Activated naive CD8-positive, alpha-beta T cell (primary cell): ENCODE measurements at regions not wholly inside any gene's neighbourhood (a gene's known extent, or its start where the extent isn't known, plus 50 kb on each side); places are given as distances from the start of the nearest gene placed in this dataset.
"Not testable (repeated sequence)": the region's sequence is repeated elsewhere in the genome, so short reads cannot be mapped to it uniquely, and the experiment has no call there.

ENCODE experiments used
- H3K27ac Mint-ChIP-seq: one replicate; pipeline ENCODE4 v1.8.0; 2021; ENCODE audit warnings: mixed read lengths
- H3K27me3 Mint-ChIP-seq: one replicate; pipeline ENCODE4 v1.8.0; 2021; ENCODE audit warnings: mixed read lengths
- H3K36me3 Mint-ChIP-seq: one replicate; pipeline ENCODE4 v1.8.0; 2021; ENCODE audit warnings: mixed read lengths
- H3K4me1 Mint-ChIP-seq: one replicate; pipeline ENCODE4 v1.8.0; 2021; ENCODE audit warnings: low read depth, mixed read lengths
- H3K4me3 Mint-ChIP-seq: one replicate; pipeline ENCODE4 v1.8.0; 2021; ENCODE audit warnings: mild to moderate bottlenecking, mixed read lengths
- H3K9me3 Mint-ChIP-seq: one replicate; pipeline ENCODE4 v1.8.0; 2021; ENCODE audit warnings: low read depth, mixed read lengths

GRCh38 chr7:54179321-54180029 is 362.7 kb upstream of the VSTM2A start:
- no peaks in the 10 kb centered on the region for H3K36me3 Mint-ChIP-seq
- H3K27me3 Mint-ChIP-seq = no peaks in the 10 kb centered on the region
- H3K9me3 Mint-ChIP-seq = peaks cover 22% of the 10 kb centered on the region

GRCh38 chr7:54180796-54181195 is 361.4 kb upstream of the VSTM2A start:
- no peaks in the 10 kb centered on the region for H3K27me3 Mint-ChIP-seq
- no peak overlapping the region for H3K4me3 Mint-ChIP-seq
- no peaks in the 10 kb centered on the region for H3K4me1 Mint-ChIP-seq
- peaks cover 22% of the 10 kb centered on the region for H3K9me3 Mint-ChIP-seq
- no peak overlapping the region for H3K27ac Mint-ChIP-seq
- no peaks in the 10 kb centered on the region for H3K36me3 Mint-ChIP-seq

More at GRCh38 chr7:54179321-54180029, 362.7 kb upstream of the VSTM2A start:
- H3K4me3 Mint-ChIP-seq = no peak overlapping the region
- no peak overlapping the region for H3K27ac Mint-ChIP-seq
- no peaks in the 10 kb centered on the region for H3K4me1 Mint-ChIP-seq

- Mint-ChIP-seq H3K9me3 (peaks cover 22% of the 10 kb centered on the region), H3K27me3 (no peaks in the 10 kb centered on the region), H3K36me3 (no peaks in the 10 kb centered on the region), H3K27ac (no peak overlapping the region), H3K4me3 (no peak overlapping the region), H3K4me1 (no peaks in the 10 kb centered on the region)
Observed at GRCh38 chr7:54183055-54183454, 359.1 kb upstream of the VSTM2A start.

GRCh38 chr7:54186336-54186735 is 355.8 kb upstream of the VSTM2A start:
- H3K27ac Mint-ChIP-seq = no peak overlapping the region
- H3K36me3 Mint-ChIP-seq = no peaks in the 10 kb centered on the region
- H3K4me3 Mint-ChIP-seq = no peak overlapping the region
- no peaks in the 10 kb centered on the region for H3K4me1 Mint-ChIP-seq
- no peaks in the 10 kb centered on the region for H3K27me3 Mint-ChIP-seq
- peaks cover 25% of the 10 kb centered on the region for H3K9me3 Mint-ChIP-seq

- H3K4me1 Mint-ChIP-seq = no peaks in the 10 kb centered on the region
- no peaks in the 10 kb centered on the region for H3K36me3 Mint-ChIP-seq
- no peak overlapping the region for H3K27ac Mint-ChIP-seq
Observed at GRCh38 chr7:54187886-54188685, 354.1 kb upstream of the VSTM2A start.

GRCh38 chr7:54188843-54189242 is 353.3 kb upstream of the VSTM2A start:
- no peaks in the 10 kb centered on the region for H3K36me3 Mint-ChIP-seq
- H3K27me3 Mint-ChIP-seq = no peaks in the 10 kb centered on the region
- H3K27ac Mint-ChIP-seq = no peak overlapping the region
- no peaks in the 10 kb centered on the region for H3K4me1 Mint-ChIP-seq
- H3K9me3 Mint-ChIP-seq = peaks cover 17% of the 10 kb centered on the region
- H3K4me3 Mint-ChIP-seq = no peak overlapping the region

More at GRCh38 chr7:54187886-54188685, 354.1 kb upstream of the VSTM2A start:
- Mint-ChIP-seq H3K9me3 (peaks cover 20% of the 10 kb centered on the region), H3K4me3 (no peak overlapping the region), H3K27me3 (no peaks in the 10 kb centered on the region)

GRCh38 chr7:54189330-54189729 is 352.8 kb upstream of the VSTM2A start:
- H3K9me3 Mint-ChIP-seq = peaks cover 16% of the 10 kb centered on the region
- H3K4me3 Mint-ChIP-seq = no peak overlapping the region
- H3K27ac Mint-ChIP-seq = no peak overlapping the region
- no peaks in the 10 kb centered on the region for H3K36me3 Mint-ChIP-seq
- H3K4me1 Mint-ChIP-seq = no peaks in the 10 kb centered on the region
- no peaks in the 10 kb centered on the region for H3K27me3 Mint-ChIP-seq

GRCh38 chr7:54201501-54201900 is 340.7 kb upstream of the VSTM2A start:
- H3K4me1 Mint-ChIP-seq = no peaks in the 10 kb centered on the region
- H3K27ac Mint-ChIP-seq = no peak overlapping the region

GRCh38 chr7:54215424-54215823 is 326.8 kb upstream of the VSTM2A start:
- no peaks in the 10 kb centered on the region for H3K4me1 Mint-ChIP-seq
- H3K4me3 Mint-ChIP-seq = no peak overlapping the region
- no peaks in the 10 kb centered on the region for H3K27me3 Mint-ChIP-seq
- peaks cover 49% of the 10 kb centered on the region for H3K9me3 Mint-ChIP-seq
- H3K27ac Mint-ChIP-seq = no peak overlapping the region
- no peaks in the 10 kb centered on the region for H3K36me3 Mint-ChIP-seq

More at GRCh38 chr7:54201501-54201900, 340.7 kb upstream of the VSTM2A start:
- no peaks in the 10 kb centered on the region for H3K36me3 Mint-ChIP-seq
- H3K27me3 Mint-ChIP-seq = no peaks in the 10 kb centered on the region
- H3K9me3 Mint-ChIP-seq = peaks cover 14% of the 10 kb centered on the region
- H3K4me3 Mint-ChIP-seq = no peak overlapping the region

GRCh38 chr7:54226030-54226429 is 316.1 kb upstream of the VSTM2A start:
- H3K9me3 Mint-ChIP-seq, H3K36me3 Mint-ChIP-seq, H3K4me3 Mint-ChIP-seq, H3K27ac Mint-ChIP-seq, H3K27me3 Mint-ChIP-seq, H3K4me1 Mint-ChIP-seq: not testable (repeated sequence)

GRCh38 chr7:54242776-54243175 is 299.4 kb upstream of the VSTM2A start:
- no peaks in the 10 kb centered on the region for H3K36me3 Mint-ChIP-seq
- no peaks in the 10 kb centered on the region for H3K27me3 Mint-ChIP-seq
- H3K27ac Mint-ChIP-seq = no peak overlapping the region
- H3K4me3 Mint-ChIP-seq = no peak overlapping the region
- no peaks in the 10 kb centered on the region for H3K4me1 Mint-ChIP-seq
- H3K9me3 Mint-ChIP-seq = peaks cover 17% of the 10 kb centered on the region

GRCh38 chr7:54245020-54245419 is 297.2 kb upstream of the VSTM2A start:
- H3K27ac Mint-ChIP-seq = no peak overlapping the region
- H3K9me3 Mint-ChIP-seq = peaks cover 17% of the 10 kb centered on the region
- H3K36me3 Mint-ChIP-seq = no peaks in the 10 kb centered on the region
- no peaks in the 10 kb centered on the region for H3K4me1 Mint-ChIP-seq
- H3K27me3 Mint-ChIP-seq = no peaks in the 10 kb centered on the region
- H3K4me3 Mint-ChIP-seq = no peak overlapping the region

- Mint-ChIP-seq H3K9me3 (peaks cover 15% of the 10 kb centered on the region), H3K27me3 (no peaks in the 10 kb centered on the region), H3K4me3 (no peak overlapping the region), H3K36me3 (no peaks in the 10 kb centered on the region), H3K4me1 (no peaks in the 10 kb centered on the region), H3K27ac (no peak overlapping the region)
Observed at GRCh38 chr7:54249686-54250085, 292.5 kb upstream of the VSTM2A start.

GRCh38 chr7:54252256-54253035 is 289.7 kb upstream of the VSTM2A start:
- H3K9me3 Mint-ChIP-seq = peaks cover 11% of the 10 kb centered on the region
- H3K36me3 Mint-ChIP-seq = no peaks in the 10 kb centered on the region
- H3K27me3 Mint-ChIP-seq = no peaks in the 10 kb centered on the region
- no peaks in the 10 kb centered on the region for H3K4me1 Mint-ChIP-seq
- no peak overlapping the region for H3K27ac Mint-ChIP-seq
- no peak overlapping the region for H3K4me3 Mint-ChIP-seq

GRCh38 chr7:54253036-54253373 is 289.2 kb upstream of the VSTM2A start:
- H3K4me1 Mint-ChIP-seq = no peaks in the 10 kb centered on the region
- H3K36me3 Mint-ChIP-seq = no peaks in the 10 kb centered on the region
- H3K4me3 Mint-ChIP-seq = no peak overlapping the region
- H3K9me3 Mint-ChIP-seq = peaks cover 11% of the 10 kb centered on the region
- H3K27me3 Mint-ChIP-seq = no peaks in the 10 kb centered on the region
- H3K27ac Mint-ChIP-seq = no peak overlapping the region
